OCI-LY7 (cell line): ENCODE measurements at regions not wholly inside any gene's neighbourhood (a gene's known extent, or its start where the extent isn't known, plus 50 kb on each side); places are given as distances from the start of the nearest gene placed in this dataset.

Experiments
- EZH2phosphoT487 ChIP-seq: fragments of 200-600 bp; sonication (generic); IDR thresholded peaks from 2 replicates; pipeline ENCODE4 v1.6.1; 2018; ENCODE audit warnings: low read depth, borderline replicate concordance, mild to moderate bottlenecking, mixed run types, antibody characterized with exemption, low read length, moderate library complexity, mixed read lengths
- TF ChIP-seq, protein P1 (sequence below): fragments of 200-600 bp; sonication (generic); conservative IDR thresholded peaks from 2 replicates; pipeline ENCODE4 v1.5.1; 2014; ENCODE audit warnings: mild to moderate bottlenecking, antibody characterized with exemption, low read length, moderate library complexity, mixed read lengths

DNA sequence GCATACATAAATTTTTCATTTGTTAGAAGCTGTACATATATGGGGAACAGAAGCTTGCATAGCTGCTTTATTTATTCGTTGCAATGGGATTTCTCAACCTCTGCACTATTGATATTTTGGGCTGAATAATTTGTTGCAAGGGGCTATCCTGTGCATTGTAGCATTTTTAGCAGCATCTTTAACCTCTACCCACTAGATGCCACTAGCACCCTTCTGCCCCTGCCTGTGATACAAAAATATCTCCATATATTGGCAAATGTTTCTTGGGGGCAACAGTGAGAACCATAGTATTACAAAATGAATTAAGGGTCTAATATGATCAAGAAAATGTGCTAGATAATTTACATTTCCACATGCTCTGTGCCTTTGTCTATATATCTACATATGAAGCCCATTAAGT, 1401.0 kb downstream of the CDH11 start:
- TF ChIP-seq, protein P1, sequence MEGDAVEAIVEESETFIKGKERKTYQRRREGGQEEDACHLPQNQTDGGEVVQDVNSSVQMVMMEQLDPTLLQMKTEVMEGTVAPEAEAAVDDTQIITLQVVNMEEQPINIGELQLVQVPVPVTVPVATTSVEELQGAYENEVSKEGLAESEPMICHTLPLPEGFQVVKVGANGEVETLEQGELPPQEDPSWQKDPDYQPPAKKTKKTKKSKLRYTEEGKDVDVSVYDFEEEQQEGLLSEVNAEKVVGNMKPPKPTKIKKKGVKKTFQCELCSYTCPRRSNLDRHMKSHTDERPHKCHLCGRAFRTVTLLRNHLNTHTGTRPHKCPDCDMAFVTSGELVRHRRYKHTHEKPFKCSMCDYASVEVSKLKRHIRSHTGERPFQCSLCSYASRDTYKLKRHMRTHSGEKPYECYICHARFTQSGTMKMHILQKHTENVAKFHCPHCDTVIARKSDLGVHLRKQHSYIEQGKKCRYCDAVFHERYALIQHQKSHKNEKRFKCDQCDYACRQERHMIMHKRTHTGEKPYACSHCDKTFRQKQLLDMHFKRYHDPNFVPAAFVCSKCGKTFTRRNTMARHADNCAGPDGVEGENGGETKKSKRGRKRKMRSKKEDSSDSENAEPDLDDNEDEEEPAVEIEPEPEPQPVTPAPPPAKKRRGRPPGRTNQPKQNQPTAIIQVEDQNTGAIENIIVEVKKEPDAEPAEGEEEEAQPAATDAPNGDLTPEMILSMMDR = peak; percentile 54; the same call in 1 of the 2 replicates
- TF ChIP-seq EZH2phosphoT487 = no peak
